ENCODE measurements at regions not wholly inside any gene's neighbourhood (a gene's known extent, or its start where the extent isn't known, plus 50 kb on each side); places are given as distances from the start of the nearest gene placed in this dataset.
A peak's percentile ranks its signal among the peaks of the same experiment; 100 is the strongest.

- TF ChIP-seq CTCF (IDR thresholded peaks at IDR 0.05; ENCODE audit: low read depth, low read length, missing input control) (no peak), TAF1 (conservative IDR thresholded peaks at IDR 0.05) (no peak), JUND (IDR thresholded peaks at IDR 0.05) (peak in 1 of 2 donors; percentile 38), HNF4G (IDR thresholded peaks at IDR 0.05) (no peak), MAX (IDR thresholded peaks at IDR 0.05) (peak; percentile 80), RXRA (IDR thresholded peaks at IDR 0.05) (peak; percentile 74 to 79)
These were observed 60.1 kb upstream of the MED9 start (continued) for GRCh38 chr17:17416400-17417360.

GRCh38 chr17:17417718-17418181 lies 59.0 kb upstream of the MED9 start:
- DNase-seq (ENCODE audit: low spot score), result peak; percentile 59
- no peak overlapping the region for H3K27ac ChIP-seq (ENCODE audit: low read depth in 1 of 2, low read length in 2 of 2)
- H3K27me3 ChIP-seq (ENCODE audit: control insufficient read depth in 4 of 4, insufficient read depth in 4 of 4, low read length in 3 of 4), result no peaks in the 10 kb centered on the region
- TF ChIP-seq REST (IDR thresholded peaks at IDR 0.05), result peak; percentile 34
- TF ChIP-seq RXRA (IDR thresholded peaks at IDR 0.05), result peak in 1 of 2 donors; percentile 60
- no peak for TF ChIP-seq TAF1 (conservative IDR thresholded peaks at IDR 0.05)
- TF ChIP-seq MAX (IDR thresholded peaks at IDR 0.05), result no peak
- TF ChIP-seq FOXA2 (IDR thresholded peaks at IDR 0.05), result no peak
- TF ChIP-seq EGR1 (IDR thresholded peaks at IDR 0.05; ENCODE audit: low read depth in 2 of 2), result no peak
- TF ChIP-seq SP1 (IDR thresholded peaks at IDR 0.05), result peak; percentile 16
- TF ChIP-seq NR2F2 (IDR thresholded peaks at IDR 0.05), result no peak
- TF ChIP-seq JUND (IDR thresholded peaks at IDR 0.05), result peak in 1 of 2 donors; percentile 12
- TF ChIP-seq ZBTB33 (IDR thresholded peaks at IDR 0.05), result peak; percentile 48
- TF ChIP-seq FOXA1 (IDR thresholded peaks at IDR 0.05), result peak; percentile 26
- TF ChIP-seq GABPA (IDR thresholded peaks at IDR 0.05 in 1 of 2, conservative IDR thresholded peaks at IDR 0.05 in 1 of 2), result no peak
- TF ChIP-seq YY1 (IDR thresholded peaks at IDR 0.05), result peak; percentile 37
- no peak for TF ChIP-seq ATF3 (IDR thresholded peaks at IDR 0.05)
- TF ChIP-seq HNF4A (conservative IDR thresholded peaks at IDR 0.05), result peak; percentile 43 to 63
- TF ChIP-seq CTCF (IDR thresholded peaks at IDR 0.05; ENCODE audit: low read depth, low read length, missing input control), result no peak
- TF ChIP-seq RAD21 (IDR thresholded peaks at IDR 0.05), result peak; percentile 36 to 40
- no peak for TF ChIP-seq HNF4G (IDR thresholded peaks at IDR 0.05)
- H3K4me1 ChIP-seq (ENCODE audit: control insufficient read depth in 4 of 4, insufficient read depth in 4 of 4, low read length in 3 of 4), result peaks cover 0 to 6% (median 3%) of the 10 kb centered on the region in 4 donors
- H3K36me3 ChIP-seq (ENCODE audit: control insufficient read depth in 4 of 4, insufficient read depth in 3 of 4, low read depth in 1 of 4, low read length in 3 of 4), result no peaks in the 10 kb centered on the region
- H3K9ac ChIP-seq (ENCODE audit: low read depth in 1 of 2, low read length in 2 of 2), result no peak overlapping the region
- WGBS, result 68% methylated on average over 5 of the region's 5 CpGs
- H3K4me3 ChIP-seq (ENCODE audit: low read depth in 1 of 3, low read length in 3 of 3), result no peak overlapping the region
- H3K9me3 ChIP-seq (ENCODE audit: control insufficient read depth in 4 of 4, low read length in 3 of 4), result no peaks in the 10 kb centered on the region
